Stimulated activated CD8-positive, alpha-beta memory T cell treated with anti-CD3 and anti-CD28 coated beads, Interleukin-7, amount 100 ng/mL, for 48 hours (primary cell): ENCODE measurements at regions not wholly inside any gene's neighbourhood (a gene's known extent, or its start where the extent isn't known, plus 50 kb on each side); places are given as distances from the start of the nearest gene placed in this dataset.

Experiments
- DNase-seq, 2 donors: peaks; one replicate each; pipeline ENCODE4 v3.0.0-alpha.2; 2020; ENCODE audit warnings: low read depth in 1 of 2; ENCODE audit errors: extremely low read depth in 1 of 2

DNA sequence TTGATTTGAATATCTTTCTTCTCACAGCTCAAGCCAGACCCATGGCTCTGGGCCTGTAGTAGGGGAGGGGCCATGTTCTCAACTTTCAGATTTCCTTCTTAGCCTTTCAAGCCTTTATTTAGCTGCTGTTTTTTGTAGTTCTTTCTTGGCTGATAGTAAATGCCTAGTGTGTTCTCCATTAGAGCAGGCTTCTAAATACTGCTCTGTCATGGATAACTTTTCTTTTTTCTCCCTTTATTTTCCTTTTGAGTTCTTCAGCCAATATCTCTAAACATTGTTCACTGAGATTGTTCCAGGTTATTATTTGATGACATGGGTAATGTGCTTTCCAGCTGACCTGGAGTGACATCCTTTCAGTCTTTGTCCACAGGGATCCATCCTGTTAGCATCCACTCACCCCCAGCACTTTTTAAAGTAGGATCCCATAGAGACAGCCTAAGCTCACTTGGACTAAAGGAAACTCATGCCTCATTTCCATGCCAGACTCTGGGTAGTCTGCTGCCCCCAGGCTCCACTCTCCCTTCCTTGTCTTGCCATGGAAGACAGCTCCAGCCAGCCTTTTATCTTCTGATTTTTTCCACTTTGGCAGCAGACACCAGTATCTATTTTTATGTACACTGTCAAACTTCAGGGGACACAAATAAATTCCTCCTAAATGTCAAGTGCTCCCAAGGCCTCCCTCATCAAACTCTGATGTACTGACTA lies 645.6 kb downstream of the RNF144B start:
- DNase-seq = no peak

DNA sequence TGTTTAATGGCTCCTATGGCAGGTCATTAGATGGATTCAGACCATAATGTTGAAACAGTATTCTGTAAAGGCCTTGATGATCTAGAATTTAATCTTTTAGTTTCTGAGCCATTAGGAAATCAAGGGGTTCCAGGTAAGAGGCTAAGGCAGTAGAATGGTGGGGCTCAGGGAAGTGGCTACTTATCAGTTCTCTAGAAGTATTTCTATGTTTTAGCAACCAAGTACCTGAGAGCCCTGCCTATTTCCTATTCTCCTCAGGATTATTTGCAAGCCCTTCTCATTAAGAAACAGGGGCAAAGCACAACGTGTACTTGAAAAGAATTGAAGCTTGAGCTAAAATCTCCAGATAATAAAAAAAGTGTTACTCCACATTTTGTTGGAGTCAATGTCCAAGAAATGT lies 646.5 kb downstream of the RNF144B start:
- DNase-seq = no peak

DNA sequence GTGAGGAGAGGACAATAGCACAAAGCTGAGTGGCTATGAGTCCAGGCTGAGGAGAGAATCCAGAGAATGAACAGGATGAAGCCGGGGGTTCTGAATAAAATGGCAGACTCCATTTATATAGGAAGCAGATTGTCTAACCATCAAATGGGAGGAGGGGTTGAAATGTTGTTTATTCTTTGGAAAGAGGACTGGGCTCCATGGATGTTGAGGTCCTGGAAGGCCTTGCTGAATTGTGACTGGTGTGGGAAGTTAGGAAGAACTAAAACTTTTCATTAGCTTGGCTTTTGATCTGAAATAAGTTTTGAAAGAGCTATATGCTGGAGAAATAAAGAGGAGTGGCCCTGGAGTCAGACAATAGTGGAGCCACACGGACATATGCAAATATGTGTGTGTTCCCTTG lies 647.8 kb downstream of the RNF144B start:
- DNase-seq = no peak

DNA sequence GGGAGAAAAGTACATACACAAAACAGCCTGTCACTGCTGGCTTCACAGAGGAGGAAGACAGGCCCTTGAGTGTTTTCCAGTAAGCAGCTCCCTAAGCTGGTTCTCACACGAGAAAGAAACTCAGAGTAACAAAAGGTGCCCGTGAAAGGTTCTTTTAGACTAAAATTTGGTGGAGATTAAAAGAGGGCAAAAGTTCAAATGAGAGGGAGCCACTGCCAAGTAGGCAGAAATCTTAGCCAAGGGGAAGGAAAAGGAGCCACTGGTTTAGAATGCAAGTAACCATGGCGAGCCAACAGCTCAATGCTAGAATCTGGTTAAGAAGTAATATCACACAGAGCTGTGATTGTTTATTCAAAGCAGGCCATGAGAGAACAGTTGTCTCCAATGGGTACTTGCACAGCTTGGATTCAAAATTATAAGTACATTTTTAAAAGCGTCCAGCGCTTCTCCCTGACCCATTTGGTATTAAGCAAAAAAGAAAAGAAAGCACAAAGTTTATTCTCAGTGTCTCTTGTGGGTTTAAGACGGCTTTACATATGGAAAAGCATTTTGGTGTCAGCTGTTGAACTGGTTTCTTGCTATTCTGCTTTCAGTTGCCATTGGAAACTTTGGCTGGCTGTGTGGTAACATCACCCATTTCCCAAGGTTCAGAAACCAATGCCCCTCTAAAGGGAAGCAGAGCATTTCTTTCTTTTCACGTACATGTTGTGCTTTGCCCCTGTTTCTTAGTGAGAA lies 648.5 kb downstream of the RNF144B start:
- DNase-seq = no peak

DNA sequence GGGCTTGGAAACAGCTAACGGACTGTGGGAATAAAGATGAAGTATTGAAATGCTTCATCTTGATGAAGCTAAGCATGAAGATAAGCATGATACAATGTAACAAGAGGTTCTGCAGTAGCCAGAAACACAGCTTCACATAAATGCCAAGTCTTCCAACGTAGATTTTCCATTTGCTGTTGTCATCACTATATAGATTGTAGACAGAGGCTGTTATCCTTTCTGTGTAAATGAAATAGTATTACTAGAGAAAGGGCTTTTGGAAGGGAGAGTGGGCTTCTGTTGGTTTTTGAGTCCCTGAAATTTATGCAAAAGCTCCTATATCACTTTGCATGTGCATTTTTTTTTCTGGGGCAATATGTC lies 649.0 kb downstream of the RNF144B start:
- DNase-seq = no peak

DNA sequence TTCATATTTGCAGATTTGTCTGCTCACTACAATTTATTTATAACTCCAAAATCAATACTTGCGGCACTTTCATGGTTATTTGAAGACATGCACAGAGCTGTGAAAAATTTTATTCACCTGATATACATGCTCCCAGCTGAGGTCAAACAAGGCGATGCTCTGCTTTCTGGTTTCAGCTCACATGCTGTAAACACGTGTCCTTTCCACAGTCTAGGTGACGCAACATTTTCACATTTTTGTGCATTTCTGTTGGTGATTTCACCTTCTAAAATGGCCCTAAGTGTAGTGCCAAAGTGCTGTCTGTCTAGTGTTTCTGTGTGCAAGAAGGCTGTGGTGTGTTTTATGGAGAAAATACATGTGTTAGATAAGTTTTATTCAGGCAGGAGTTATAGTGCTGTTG lies 650.5 kb downstream of the RNF144B start:
- no peak for DNase-seq

DNA sequence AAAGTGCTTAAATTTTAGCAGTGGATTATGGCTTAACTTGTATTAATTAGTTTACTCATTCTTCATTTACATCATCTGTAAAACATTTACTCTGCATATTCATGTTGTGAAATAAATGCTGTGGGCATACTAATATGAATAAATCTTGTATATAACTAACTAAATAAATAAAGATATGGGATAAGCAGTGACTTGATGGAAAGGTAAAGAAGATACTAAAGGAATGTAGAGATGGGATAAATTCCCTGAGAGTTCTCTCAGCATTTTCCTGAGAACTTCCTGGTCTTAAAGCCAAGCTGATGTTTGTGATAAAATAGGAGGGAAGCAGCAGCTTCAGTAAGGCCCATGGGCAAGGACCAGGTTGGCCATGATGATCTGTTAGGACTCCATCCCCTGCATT lies 652.1 kb downstream of the RNF144B start:
- no peak for DNase-seq

DNA sequence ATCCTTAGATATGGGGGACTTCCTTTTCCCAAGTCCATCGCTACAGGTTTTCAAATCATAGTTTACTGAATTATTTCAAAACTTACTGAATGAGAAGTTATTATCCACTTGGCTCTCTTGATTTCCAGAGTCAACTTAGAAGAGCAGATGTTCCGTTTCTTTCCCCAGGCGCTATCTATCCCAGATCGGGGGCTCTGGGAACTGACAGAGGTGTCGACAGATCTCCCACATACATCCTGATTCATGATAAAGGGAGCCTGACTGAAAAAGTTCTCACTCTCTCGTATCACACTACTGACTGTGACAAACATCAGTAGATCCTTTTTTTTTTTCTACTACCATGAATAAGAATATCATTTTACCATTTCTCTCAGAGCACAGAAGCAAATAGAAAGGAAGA lies 654.8 kb downstream of the RNF144B start:
- DNase-seq = no peak

DNA sequence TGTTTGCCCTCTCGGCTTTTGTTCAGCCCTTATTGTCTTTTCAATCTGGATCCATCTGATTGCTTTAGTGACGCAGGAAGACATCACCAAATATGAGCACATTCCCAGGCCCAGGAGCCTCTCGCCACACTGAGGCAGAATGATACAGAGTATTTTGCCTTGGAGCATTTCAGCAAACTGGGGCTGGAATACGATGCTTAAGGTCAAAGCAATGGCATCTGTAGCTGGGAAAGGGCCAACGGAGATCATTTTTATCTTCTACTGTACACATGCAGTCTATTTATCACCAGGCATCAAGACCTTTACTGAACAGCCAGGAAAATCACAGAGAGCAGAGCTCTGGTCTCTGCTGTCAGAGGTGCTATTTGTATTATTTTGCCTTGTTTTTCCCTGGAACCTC lies 655.3 kb downstream of the RNF144B start:
- no peak for DNase-seq

DNA sequence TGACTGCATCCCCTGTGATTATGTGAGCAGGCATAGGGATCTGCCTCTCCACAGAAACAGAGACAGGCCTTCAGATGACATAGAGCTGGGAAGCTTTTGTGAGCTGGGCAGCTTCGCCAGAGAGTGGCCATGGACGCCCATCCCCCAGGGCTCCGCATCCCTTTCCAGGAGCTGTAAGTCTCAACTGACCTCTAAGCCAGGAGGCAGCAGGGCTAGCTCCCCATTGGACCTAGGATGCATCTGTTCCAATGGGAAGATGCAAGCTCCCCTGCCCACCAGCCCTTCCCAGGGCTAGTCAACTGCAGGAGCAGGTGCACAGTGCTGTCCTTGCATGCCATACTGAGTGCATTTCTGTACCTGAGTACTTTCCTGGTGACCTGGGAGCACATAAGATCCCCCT lies 663.6 kb downstream of the RNF144B start:
- DNase-seq = no peak

DNA sequence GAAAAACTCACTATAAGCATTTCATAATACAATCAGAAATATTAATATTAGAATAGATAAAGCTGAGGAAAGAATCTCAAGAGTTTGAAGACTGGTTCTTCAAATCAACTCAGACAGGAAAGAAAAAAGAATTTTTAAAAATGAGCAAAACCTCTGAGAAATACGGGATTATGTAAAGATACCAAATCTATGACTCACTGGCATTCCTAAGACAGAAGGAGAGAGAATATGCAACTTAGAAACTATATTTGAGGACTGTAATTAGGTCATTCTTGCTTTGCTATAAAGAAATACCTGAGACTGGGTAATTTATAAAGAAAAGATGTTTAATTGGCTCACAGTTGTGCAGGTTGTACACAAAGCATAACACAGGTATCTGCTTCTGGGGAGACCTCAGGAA lies 665.1 kb downstream of the RNF144B start:
- no peak for DNase-seq

DNA sequence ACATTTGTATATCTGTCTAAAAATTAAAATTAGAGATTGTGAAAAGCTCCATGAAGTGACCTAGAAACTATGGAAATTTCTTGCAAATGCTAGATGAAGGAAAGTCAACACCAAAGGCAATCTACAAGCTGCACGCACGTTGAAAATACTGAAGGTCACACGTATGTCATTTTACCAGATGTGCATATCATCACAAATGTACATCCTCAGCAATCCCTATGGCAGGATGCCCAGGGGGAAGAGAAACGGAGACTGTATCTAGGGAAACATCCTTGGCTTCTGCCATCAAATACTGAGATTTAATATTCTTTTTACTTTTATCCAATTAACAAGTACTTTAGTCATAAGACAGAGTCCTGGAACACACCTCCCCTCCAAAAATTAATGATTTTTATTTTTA lies 672.0 kb downstream of the RNF144B start:
- no peak for DNase-seq

DNA sequence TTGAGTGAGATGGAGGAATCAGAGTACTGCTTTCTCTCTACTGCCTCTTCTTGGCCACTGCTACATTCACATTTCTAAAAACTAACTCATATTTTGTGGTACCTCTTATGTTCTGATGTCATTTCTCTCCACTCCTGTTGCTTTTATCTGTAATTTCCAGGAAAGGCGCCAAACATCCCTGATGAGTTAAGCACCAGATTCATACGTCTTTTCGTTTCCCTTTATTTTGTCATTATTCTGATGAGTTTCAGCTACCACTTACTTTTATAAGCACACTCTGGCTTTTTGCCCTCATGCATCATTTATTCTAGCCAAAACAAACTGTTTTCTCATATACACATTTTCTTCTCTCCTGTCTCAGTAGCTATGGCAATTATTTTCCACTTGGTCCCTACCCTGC lies 680.0 kb downstream of the RNF144B start:
- no peak for DNase-seq

DNA sequence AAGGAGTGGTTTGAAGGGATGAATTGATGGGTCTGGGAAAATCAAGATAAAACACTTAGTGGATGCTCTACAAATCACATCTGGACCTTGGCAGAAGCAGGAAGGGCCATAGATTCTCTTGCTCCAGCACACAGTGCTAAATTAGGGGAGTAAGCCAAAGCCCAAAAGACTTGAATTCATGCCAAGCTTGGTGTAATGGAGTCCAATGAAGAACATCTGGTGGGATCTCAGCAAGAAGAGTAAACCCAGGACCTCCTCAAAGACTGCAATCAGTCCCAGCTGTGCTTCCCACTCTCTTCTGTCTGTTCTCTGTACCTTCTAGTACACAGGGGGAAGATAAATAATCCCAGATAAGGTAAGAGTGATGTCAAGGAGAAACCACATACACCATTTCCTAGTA lies 683.4 kb downstream of the RNF144B start:
- no peak for DNase-seq

DNA sequence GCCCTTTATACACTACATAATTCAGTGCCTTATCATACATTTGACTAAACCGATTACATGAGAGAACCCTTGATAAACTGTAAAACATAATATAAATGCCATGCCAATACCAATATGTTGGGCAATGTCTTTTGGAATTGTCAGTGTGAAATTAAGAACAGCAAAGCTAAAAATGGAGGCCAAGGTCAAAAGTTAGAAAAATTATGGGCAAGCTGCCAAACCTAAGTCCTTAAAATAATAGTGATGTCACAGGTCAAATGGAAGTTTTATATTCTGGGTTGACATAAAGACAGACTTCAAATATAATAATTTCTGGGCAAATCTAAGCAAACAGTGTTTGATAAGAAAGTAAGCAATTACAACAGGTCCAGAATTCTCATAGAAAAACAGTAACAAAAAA lies 696.7 kb downstream of the RNF144B start:
- DNase-seq = no peak

DNA sequence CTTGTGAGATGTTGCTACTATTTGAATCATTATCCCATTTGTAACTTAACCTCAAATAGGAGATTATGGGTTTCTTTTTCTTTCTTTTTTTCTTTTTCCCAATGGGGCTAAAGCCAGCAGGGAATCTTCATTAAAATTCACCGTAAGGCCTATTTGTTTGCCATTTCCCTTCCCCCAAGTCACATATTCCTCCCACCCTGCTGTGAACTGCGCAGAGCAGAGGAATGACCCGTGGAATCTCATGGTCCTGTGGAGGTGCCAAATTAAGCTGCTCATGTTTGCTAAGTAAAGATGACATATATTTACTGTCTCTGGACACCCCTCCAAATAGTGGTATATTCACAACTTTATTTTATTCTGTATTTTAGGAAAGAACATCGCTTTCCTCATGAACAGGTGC lies 699.3 kb downstream of the RNF144B start:
- DNase-seq = no peak

DNA sequence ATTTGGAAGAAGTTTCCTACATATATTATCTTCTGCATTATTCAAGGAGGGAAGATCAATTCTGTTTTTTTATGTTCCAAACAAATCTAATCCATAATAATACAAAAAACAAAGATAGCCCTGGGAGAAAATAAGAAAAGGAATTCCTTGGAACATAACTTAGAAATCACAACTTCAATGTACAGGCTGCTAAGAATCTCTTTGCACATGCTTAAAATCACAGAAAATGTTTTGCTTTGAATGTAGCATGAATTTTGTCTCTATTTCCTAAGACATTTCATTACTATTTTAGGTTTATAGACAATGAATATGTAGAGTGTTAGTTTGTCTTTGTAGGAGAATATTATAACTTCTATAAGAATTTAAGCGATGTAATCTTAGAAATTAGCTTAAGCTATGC lies 700.1 kb downstream of the RNF144B start:
- no peak for DNase-seq

DNA sequence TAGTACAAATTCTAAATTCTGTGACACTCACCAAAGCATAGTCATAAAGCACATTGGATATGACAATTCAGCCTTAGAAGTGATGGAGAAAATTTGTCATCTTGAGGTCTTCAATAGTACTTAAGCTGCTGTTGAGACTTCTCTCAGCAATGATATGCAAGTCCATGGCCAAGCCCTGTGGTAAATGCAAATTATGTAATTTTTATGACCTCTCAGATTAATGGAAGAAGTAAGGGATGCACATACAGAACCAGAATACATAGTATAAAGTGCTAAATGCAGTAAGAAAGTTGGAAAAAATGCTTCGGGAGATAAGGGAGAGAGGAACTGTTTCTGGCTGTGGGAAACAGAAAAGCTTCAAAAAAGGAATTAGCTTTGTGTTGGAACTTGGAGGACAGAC lies 700.7 kb downstream of the RNF144B start:
- DNase-seq = no peak

DNA sequence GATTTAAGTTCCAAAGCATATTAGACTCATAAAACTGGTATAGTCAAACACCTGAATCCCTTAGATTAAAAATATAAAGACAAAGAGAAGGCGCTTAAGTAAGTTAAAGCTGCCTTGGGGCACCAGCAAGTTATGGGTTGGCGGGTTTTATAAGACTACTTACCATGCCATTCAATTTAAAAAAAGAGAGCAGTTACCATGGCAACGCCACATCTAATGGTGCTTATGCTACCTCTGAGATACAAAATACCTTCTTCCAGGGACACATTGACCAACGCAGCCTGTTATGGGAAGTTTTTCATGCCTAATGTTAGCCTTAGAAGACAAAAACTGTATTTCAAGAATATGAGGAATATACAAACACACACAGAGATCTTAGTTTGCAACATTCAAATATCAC lies 713.6 kb downstream of the RNF144B start:
- no peak for DNase-seq

DNA sequence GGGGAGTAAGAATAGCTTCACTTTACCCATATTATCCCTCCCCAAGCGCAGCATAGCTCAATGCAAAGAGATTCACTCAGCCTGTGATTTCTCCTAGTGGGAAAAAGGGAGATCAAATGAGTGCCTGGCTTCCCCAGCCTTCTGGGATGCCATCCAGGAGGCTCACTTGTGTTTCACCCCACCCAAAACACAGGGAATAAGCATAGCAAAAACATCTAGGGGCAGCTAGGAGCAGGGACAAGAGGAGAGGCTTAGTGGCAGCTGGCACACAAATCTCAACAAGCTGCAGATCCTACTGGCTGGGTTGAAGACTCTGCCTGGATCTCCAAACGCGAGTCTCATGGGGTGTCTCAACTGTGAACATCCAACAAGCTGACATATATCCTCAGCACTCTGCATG lies 715.8 kb downstream of the RNF144B start:
- DNase-seq = no peak

DNA sequence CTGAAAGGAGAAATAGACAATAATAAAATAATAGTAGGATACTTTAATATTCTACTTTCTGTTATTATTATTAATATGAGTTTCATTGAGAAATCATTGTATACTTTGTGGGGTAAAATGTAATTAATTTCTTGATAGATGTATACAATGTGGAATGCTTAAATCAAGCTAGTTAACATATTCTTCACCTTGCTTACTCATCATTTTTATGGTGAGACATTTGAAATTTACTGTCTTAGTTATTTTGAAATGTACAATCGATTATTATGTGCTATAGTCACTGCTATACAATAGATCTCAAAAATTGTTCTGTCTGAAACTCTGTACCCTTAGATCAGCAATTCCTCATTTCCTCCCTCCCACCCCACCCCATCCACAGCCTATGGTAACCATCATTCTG lies 720.3 kb downstream of the RNF144B start:
- DNase-seq = no peak

DNA sequence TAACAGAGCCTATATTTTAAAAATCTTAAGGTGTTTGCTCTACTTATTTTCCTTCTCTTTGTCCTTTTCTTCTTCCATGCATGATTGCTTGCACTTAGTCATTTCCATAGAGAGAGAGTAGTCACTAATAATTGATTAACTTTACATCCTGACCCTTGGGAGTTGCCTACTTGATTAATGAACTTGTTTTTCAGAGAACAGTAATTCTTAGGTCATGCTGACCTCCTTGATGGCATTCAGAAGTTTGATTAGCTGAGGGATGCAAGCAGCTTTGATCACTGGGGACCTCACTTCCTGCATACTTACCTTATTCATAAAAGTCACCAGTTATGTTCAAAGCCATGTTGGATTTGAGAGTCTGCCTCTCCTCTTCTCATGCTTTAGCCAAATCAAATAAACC lies 715.6 kb upstream of the ID4 start:
- no peak for DNase-seq

DNA sequence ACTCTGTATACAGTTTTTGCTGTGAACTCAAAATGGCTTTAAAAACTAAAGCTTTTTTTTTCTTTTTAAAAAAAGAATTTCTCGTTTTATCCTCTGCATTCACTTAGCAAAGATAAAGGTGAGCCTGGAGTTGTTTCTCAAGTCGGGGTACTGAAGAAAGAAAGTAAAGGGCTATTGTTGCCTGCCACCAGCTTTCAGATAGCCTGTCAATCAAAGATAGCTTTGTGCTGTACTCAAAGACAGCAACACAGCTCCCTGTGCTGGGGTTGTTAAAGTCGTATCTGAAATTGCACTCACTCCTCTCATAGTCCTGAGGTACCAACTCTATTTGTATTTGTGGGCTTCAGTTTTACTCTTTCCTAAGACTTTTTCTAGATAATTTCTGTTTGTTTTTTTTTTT lies 710.1 kb upstream of the ID4 start:
- no peak for DNase-seq
